Fibroblast of skin of abdomen (primary cell): ENCODE measurements at regions not wholly inside any gene's neighbourhood (a gene's known extent, or its start where the extent isn't known, plus 50 kb on each side); places are given as distances from the start of the nearest gene placed in this dataset.

Source experiments
- DNase-seq: peaks from one replicate; pipeline ENCODE4 v3.0.0-alpha.2; 2013

GRCh38 chr4:117447925-117448324 is 362.5 kb upstream of the TRAM1L1 start:
- no peak for DNase-seq

- no peak for DNase-seq
These were observed 369.7 kb upstream of the TRAM1L1 start for GRCh38 chr4:117455088-117455487.

- no peak for DNase-seq
These were observed 381.0 kb upstream of the TRAM1L1 start for GRCh38 chr4:117466388-117466787.

- DNase-seq, result no peak
These were observed 382.0 kb upstream of the TRAM1L1 start for GRCh38 chr4:117467404-117467803.

- DNase-seq, result no peak
These were observed 389.6 kb upstream of the TRAM1L1 start for GRCh38 chr4:117474987-117475386.

GRCh38 chr4:117477925-117478324 is 392.5 kb upstream of the TRAM1L1 start:
- no peak for DNase-seq

- DNase-seq, result no peak
These were observed 393.3 kb upstream of the TRAM1L1 start for GRCh38 chr4:117478702-117479101.

- DNase-seq, result no peak
These were observed 394.3 kb upstream of the TRAM1L1 start for GRCh38 chr4:117479673-117480072.

- peak; percentile 72 for DNase-seq
These were observed 396.4 kb upstream of the TRAM1L1 start for GRCh38 chr4:117481742-117482141.

GRCh38 chr4:117488692-117489091 is 403.3 kb upstream of the TRAM1L1 start:
- DNase-seq, result no peak

- no peak for DNase-seq
These were observed 403.7 kb upstream of the TRAM1L1 start for GRCh38 chr4:117489107-117489506.

- DNase-seq, result no peak
These were observed 406.1 kb upstream of the TRAM1L1 start for GRCh38 chr4:117491516-117491915.

- no peak for DNase-seq
These were observed 410.4 kb upstream of the TRAM1L1 start for GRCh38 chr4:117495802-117496201.

- no peak for DNase-seq
These were observed 427.0 kb upstream of the TRAM1L1 start for GRCh38 chr4:117512414-117512813.

- DNase-seq, result no peak
These were observed 429.2 kb upstream of the TRAM1L1 start for GRCh38 chr4:117514391-117515175.

GRCh38 chr4:117515921-117516320 is 430.5 kb upstream of the TRAM1L1 start:
- DNase-seq, result no peak

- DNase-seq, result no peak
These were observed 442.2 kb upstream of the TRAM1L1 start for GRCh38 chr4:117527601-117528000.

- DNase-seq, result no peak
These were observed 444.0 kb upstream of the TRAM1L1 start for GRCh38 chr4:117529401-117529800.

GRCh38 chr4:117533501-117533900 is 448.1 kb upstream of the TRAM1L1 start:
- no peak for DNase-seq

GRCh38 chr4:117545039-117545438 is 459.7 kb upstream of the TRAM1L1 start:
- DNase-seq, result no peak

- no peak for DNase-seq
These were observed 464.1 kb upstream of the TRAM1L1 start for GRCh38 chr4:117549524-117549923.

- DNase-seq, result no peak
These were observed 464.7 kb upstream of the TRAM1L1 start for GRCh38 chr4:117550085-117550484.

- peak; percentile 24 for DNase-seq
These were observed 474.0 kb upstream of the NDST3 start for GRCh38 chr4:117560329-117560728.

GRCh38 chr4:117574085-117574484 is 460.2 kb upstream of the NDST3 start:
- no peak for DNase-seq

- no peak for DNase-seq
These were observed 458.4 kb upstream of the NDST3 start for GRCh38 chr4:117575850-117576249.
